ENCODE measurements at regions not wholly inside any gene's neighbourhood (a gene's known extent, or its start where the extent isn't known, plus 50 kb on each side); places are given as distances from the start of the nearest gene placed in this dataset.

DNA sequence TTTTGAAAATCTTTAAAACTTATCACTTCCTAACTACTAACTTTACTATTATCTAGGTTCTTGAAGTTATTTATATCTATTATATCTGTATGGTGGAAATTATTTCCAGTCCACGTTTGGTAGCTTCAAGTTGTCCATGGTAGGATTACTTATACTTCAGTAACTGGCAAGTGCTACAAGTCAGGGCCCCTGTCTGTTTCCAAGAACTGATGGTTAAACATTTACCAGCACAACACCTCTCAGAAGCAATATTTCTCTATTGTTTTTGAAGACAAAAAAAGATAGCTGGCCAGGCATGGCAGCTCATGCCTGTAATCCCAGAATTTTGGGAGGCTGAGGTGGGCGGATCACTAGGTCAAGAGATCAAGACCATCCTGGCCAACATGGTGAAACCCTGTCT lies 240.4 kb upstream of the RHOBTB1 start:
- Mint-ChIP-seq H3K36me3 (no peaks in the 10 kb centered on the region), H3K4me1 (no peaks in the 10 kb centered on the region), H3K4me3 (no peak overlapping the region), H3K9me3 (no peaks in the 10 kb centered on the region), H3K27ac (no peak overlapping the region), H3K27me3 (peaks cover 2 to 4% of the 10 kb centered on the region in 2 donors)
- DNase-seq, result no peak
- CTCF ChIA-PET, result no interaction called here
- WGBS (ENCODE audit: insufficient coverage), result no CpG with 5 or more reads among the region's 2 CpGs
- POLR2A ChIA-PET, result no interaction called here
- H3K4me3 ChIP-seq (ENCODE audit: control insufficient read depth in 1 of 2, extremely low read depth in 1 of 2, low read length in 1 of 2), result no peak overlapping the region
- H3K36me3 ChIP-seq (ENCODE audit: control insufficient read depth in 2 of 2, extremely low read depth in 1 of 2, insufficient read depth in 1 of 2, low read length in 1 of 2), result no peaks in the 10 kb centered on the region
- H3K4me1 ChIP-seq (ENCODE audit: control insufficient read depth in 1 of 2, extremely low read depth in 1 of 2, insufficient read depth in 2 of 2, low read length in 2 of 2), result no peaks in the 10 kb centered on the region
- no peaks in the 10 kb centered on the region for H3K27me3 ChIP-seq (replicated peaks in 1 of 2; ENCODE audit: control insufficient read depth in 2 of 2, extremely low read depth in 1 of 2, insufficient read depth in 2 of 2, low read length in 1 of 2)
- no peak for ATAC-seq (replicated peaks in 1 of 4)
- H3K27ac ChIP-seq (ENCODE audit: low read length), result no peak overlapping the region
- H3K9me3 ChIP-seq, result no peaks in the 10 kb centered on the region

DNA sequence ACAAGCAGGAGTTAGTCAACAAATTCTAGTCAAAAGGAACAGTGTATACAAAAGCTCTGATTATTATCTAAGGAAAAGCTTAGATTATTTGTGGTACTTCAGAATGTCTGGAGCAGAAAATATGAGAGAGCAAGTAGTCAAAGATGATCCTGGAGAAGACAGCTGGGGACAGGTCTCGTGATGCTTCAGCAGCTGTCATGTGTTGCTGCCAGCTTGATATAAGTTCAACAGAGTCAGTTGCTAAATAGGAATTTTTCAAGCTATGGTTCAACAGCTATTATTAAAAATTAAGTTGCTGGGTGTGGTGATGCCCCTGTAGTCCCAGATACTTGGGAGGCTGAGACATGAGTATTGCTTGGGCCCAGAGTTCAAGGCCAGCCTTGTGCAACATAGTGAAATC lies 240.0 kb upstream of the RHOBTB1 start:
- Mint-ChIP-seq H3K9me3 (no peaks in the 10 kb centered on the region), H3K36me3 (no peaks in the 10 kb centered on the region), H3K4me1 (no peaks in the 10 kb centered on the region), H3K4me3 (no peak overlapping the region), H3K27me3 (peaks cover 2 to 4% of the 10 kb centered on the region in 2 donors), H3K27ac (no peak overlapping the region)
- POLR2A ChIA-PET, result no interaction called here
- Histone ChIP-seq H3K27ac (ENCODE audit: low read length) (no peak overlapping the region), H3K4me3 (ENCODE audit: control insufficient read depth in 1 of 2, extremely low read depth in 1 of 2, low read length in 1 of 2) (no peak overlapping the region), H3K9me3 (no peaks in the 10 kb centered on the region), H3K27me3 (replicated peaks in 1 of 2; ENCODE audit: control insufficient read depth in 2 of 2, extremely low read depth in 1 of 2, insufficient read depth in 2 of 2, low read length in 1 of 2) (no peaks in the 10 kb centered on the region), H3K4me1 (ENCODE audit: control insufficient read depth in 1 of 2, extremely low read depth in 1 of 2, insufficient read depth in 2 of 2, low read length in 2 of 2) (no peaks in the 10 kb centered on the region), H3K36me3 (ENCODE audit: control insufficient read depth in 2 of 2, extremely low read depth in 1 of 2, insufficient read depth in 1 of 2, low read length in 1 of 2) (no peaks in the 10 kb centered on the region)
- 67% methylated on average over 1 of the region's 1 CpG for WGBS (ENCODE audit: insufficient coverage)
- ATAC-seq (replicated peaks in 1 of 4) (no peak), DNase-seq (no peak)
- CTCF ChIA-PET, result no interaction called here

DNA sequence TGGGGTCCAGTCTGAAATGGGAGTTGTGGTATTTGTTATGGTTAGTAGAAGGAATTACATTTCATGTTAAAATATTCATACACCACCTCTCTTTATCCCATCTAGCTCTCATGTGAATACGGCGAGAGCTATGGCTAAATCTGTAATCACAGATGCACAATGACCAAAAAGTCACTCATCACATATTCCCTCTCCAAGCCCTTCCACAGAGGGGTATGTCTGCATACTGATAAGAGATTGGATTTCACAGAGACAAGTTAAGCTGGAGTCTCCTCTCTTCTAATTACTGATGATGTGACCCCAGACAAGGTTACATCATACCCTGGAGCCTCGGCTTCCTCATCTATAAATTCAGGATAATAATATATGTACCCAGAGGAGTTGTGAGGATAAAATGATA lies 237.8 kb upstream of the RHOBTB1 start:
- ChIA-PET POLR2A (no interaction called here), CTCF (interaction anchor here in 1 of 2 donors (0.8 kb wide), 1 partner anchor 17 kb away, joined by 4 read pairs; no protein-coding TSS in a partner anchor)
- H3K4me1 Mint-ChIP-seq, result no peaks in the 10 kb centered on the region
- no peaks in the 10 kb centered on the region for H3K36me3 Mint-ChIP-seq
- no peak for DNase-seq
- no peaks in the 10 kb centered on the region for H3K36me3 ChIP-seq (ENCODE audit: control insufficient read depth in 2 of 2, extremely low read depth in 1 of 2, insufficient read depth in 1 of 2, low read length in 1 of 2)
- no peaks in the 10 kb centered on the region for H3K9me3 Mint-ChIP-seq
- H3K4me1 ChIP-seq (ENCODE audit: control insufficient read depth in 1 of 2, extremely low read depth in 1 of 2, insufficient read depth in 2 of 2, low read length in 2 of 2), result no peaks in the 10 kb centered on the region
- H3K4me3 ChIP-seq (ENCODE audit: control insufficient read depth in 1 of 2, extremely low read depth in 1 of 2, low read length in 1 of 2), result no peak overlapping the region
- no CpG with 5 or more reads among the region's 3 CpGs for WGBS (ENCODE audit: insufficient coverage)
- H3K27ac ChIP-seq (ENCODE audit: low read length), result no peak overlapping the region
- no peak for ATAC-seq (replicated peaks in 1 of 4)
- no peaks in the 10 kb centered on the region for H3K9me3 ChIP-seq
- peaks cover 2 to 4% of the 10 kb centered on the region in 2 donors for H3K27me3 Mint-ChIP-seq
- H3K27me3 ChIP-seq (replicated peaks in 1 of 2; ENCODE audit: control insufficient read depth in 2 of 2, extremely low read depth in 1 of 2, insufficient read depth in 2 of 2, low read length in 1 of 2), result no peaks in the 10 kb centered on the region
- no peak overlapping the region for H3K27ac Mint-ChIP-seq
- H3K4me3 Mint-ChIP-seq, result no peak overlapping the region

DNA sequence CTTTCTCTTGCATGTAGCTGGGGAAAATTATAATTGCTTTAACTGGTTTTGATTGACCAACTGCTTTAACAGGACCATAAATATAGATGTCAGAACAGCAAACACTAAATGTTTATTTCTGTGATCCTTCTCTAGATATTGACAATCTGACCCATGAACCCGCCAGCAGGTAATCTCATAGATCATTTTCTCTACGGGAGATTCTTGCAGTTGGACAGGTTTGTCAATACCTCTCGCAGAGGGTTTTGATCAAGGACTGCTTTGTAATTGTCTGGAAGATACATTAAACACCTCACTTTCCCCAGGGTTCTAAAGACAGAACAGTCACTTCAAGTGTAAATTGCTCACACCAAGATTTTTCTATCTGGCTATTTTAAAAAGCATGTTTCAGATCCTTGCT lies 235.8 kb upstream of the RHOBTB1 start:
- Mint-ChIP-seq H3K27ac (no peak overlapping the region), H3K4me1 (no peaks in the 10 kb centered on the region), H3K36me3 (no peaks in the 10 kb centered on the region), H3K27me3 (peaks cover 2 to 4% of the 10 kb centered on the region in 2 donors), H3K9me3 (no peaks in the 10 kb centered on the region), H3K4me3 (no peak overlapping the region)
- Histone ChIP-seq H3K36me3 (ENCODE audit: control insufficient read depth in 2 of 2, extremely low read depth in 1 of 2, insufficient read depth in 1 of 2, low read length in 1 of 2) (no peaks in the 10 kb centered on the region), H3K27ac (ENCODE audit: low read length) (no peak overlapping the region), H3K4me1 (ENCODE audit: control insufficient read depth in 1 of 2, extremely low read depth in 1 of 2, insufficient read depth in 2 of 2, low read length in 2 of 2) (no peaks in the 10 kb centered on the region), H3K9me3 (no peaks in the 10 kb centered on the region), H3K27me3 (replicated peaks in 1 of 2; ENCODE audit: control insufficient read depth in 2 of 2, extremely low read depth in 1 of 2, insufficient read depth in 2 of 2, low read length in 1 of 2) (no peaks in the 10 kb centered on the region), H3K4me3 (ENCODE audit: control insufficient read depth in 1 of 2, extremely low read depth in 1 of 2, low read length in 1 of 2) (no peak overlapping the region)
- ChIA-PET POLR2A (no interaction called here), CTCF (interaction anchor here in 1 of 2 donors (0.6 kb wide), 1 partner anchor 18 kb away, joined by 3 read pairs; no protein-coding TSS in a partner anchor)
- no CpG with 5 or more reads among the region's 3 CpGs for WGBS (ENCODE audit: insufficient coverage)
- DNase-seq (no peak), ATAC-seq (replicated peaks in 1 of 4) (no peak)

DNA sequence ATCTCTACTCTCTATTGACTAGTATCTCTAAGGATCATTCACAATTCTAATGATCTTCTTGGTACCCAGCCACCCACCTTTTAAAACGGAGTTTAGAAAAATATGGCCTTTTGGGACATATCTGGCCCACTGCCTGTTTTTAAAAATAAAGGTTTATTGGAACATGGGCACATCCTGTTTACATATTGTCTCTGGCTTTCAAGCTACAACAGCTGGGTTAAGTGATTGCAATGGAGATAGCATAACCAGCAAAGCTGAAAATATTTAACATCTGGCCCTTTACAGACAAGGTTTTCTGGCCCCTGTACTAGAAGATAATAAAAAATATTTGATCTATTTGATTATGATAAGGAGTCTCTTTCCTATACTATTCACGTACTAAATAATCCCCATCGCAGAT lies 232.4 kb upstream of the RHOBTB1 start:
- ATAC-seq (replicated peaks in 1 of 4), result no peak
- Histone ChIP-seq H3K4me1 (ENCODE audit: control insufficient read depth in 1 of 2, extremely low read depth in 1 of 2, insufficient read depth in 2 of 2, low read length in 2 of 2) (no peaks in the 10 kb centered on the region), H3K4me3 (ENCODE audit: control insufficient read depth in 1 of 2, extremely low read depth in 1 of 2, low read length in 1 of 2) (no peak overlapping the region), H3K36me3 (ENCODE audit: control insufficient read depth in 2 of 2, extremely low read depth in 1 of 2, insufficient read depth in 1 of 2, low read length in 1 of 2) (no peaks in the 10 kb centered on the region), H3K9me3 (no peaks in the 10 kb centered on the region), H3K27me3 (replicated peaks in 1 of 2; ENCODE audit: control insufficient read depth in 2 of 2, extremely low read depth in 1 of 2, insufficient read depth in 2 of 2, low read length in 1 of 2) (no peaks in the 10 kb centered on the region), H3K27ac (ENCODE audit: low read length) (no peak overlapping the region)
- Mint-ChIP-seq H3K4me1 (no peaks in the 10 kb centered on the region), H3K36me3 (no peaks in the 10 kb centered on the region), H3K4me3 (no peak overlapping the region), H3K27me3 (peaks cover 0 to 2% of the 10 kb centered on the region in 2 donors), H3K27ac (no peak overlapping the region), H3K9me3 (no peaks in the 10 kb centered on the region)
- no CpG with 5 or more reads among the region's 3 CpGs for WGBS (ENCODE audit: insufficient coverage)
- POLR2A ChIA-PET, result interaction anchor here in 1 of 2 donors (0.5 kb wide), 1 partner anchor 56 kb away, joined by 3 read pairs; no protein-coding TSS in a partner anchor
- CTCF ChIA-PET, result no interaction called here
- no peak for DNase-seq

DNA sequence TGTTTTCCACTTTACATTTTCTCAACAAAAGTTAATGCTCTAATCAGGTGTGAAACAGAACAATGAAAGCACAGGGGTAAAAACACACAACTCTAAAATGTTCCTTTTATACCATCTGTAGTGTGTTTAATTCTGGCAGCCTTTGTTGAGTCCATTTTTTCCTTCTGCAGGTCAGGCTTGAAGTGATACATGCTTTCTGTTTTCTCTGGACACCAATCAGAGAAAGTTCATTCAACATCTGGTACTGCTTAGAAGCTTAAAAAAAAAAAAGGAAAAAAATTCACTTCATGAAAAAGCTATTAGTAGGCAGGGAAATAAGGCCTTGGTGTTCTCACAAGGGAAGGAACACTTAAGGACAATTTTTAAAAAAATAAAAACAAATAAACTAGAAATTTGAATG lies 231.3 kb upstream of the RHOBTB1 start:
- Histone ChIP-seq H3K36me3 (ENCODE audit: control insufficient read depth in 2 of 2, extremely low read depth in 1 of 2, insufficient read depth in 1 of 2, low read length in 1 of 2) (no peaks in the 10 kb centered on the region), H3K4me3 (ENCODE audit: control insufficient read depth in 1 of 2, extremely low read depth in 1 of 2, low read length in 1 of 2) (no peak overlapping the region), H3K9me3 (no peaks in the 10 kb centered on the region), H3K4me1 (ENCODE audit: control insufficient read depth in 1 of 2, extremely low read depth in 1 of 2, insufficient read depth in 2 of 2, low read length in 2 of 2) (no peaks in the 10 kb centered on the region), H3K27ac (ENCODE audit: low read length) (no peak overlapping the region), H3K27me3 (replicated peaks in 1 of 2; ENCODE audit: control insufficient read depth in 2 of 2, extremely low read depth in 1 of 2, insufficient read depth in 2 of 2, low read length in 1 of 2) (no peaks in the 10 kb centered on the region)
- Mint-ChIP-seq H3K4me3 (no peak overlapping the region), H3K9me3 (no peaks in the 10 kb centered on the region), H3K27me3 (peaks cover 0 to 1% of the 10 kb centered on the region in 2 donors), H3K4me1 (no peaks in the 10 kb centered on the region), H3K27ac (no peak overlapping the region), H3K36me3 (no peaks in the 10 kb centered on the region)
- DNase-seq (no peak), ATAC-seq (replicated peaks in 1 of 4) (no peak)
- CTCF ChIA-PET, result interaction anchor here in 1 of 2 donors (0.6 kb wide), 1 partner anchor 1380 kb away, joined by 3 read pairs; no protein-coding TSS in a partner anchor
- POLR2A ChIA-PET, result no interaction called here

DNA sequence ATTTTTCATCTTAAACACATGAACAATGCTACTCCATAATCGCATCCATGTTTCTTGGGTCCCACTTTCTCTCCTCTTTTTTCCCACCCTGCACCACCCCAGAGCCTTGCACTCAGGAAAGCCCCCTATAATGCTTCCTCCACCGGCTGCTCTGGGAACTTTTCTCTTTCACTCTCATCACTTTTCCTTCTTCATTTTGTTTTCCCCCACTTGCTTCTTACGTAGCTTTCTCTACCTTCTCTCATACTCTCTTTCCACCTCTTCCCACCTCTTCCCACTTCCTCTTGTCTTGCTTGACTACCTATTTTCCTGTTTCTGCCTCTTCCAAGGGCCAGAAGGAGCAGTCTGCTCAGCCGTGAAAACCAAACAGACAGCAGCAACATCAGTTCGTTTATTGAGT lies 229.5 kb upstream of the RHOBTB1 start:
- H3K36me3 Mint-ChIP-seq, result no peaks in the 10 kb centered on the region
- Histone ChIP-seq H3K36me3 (ENCODE audit: control insufficient read depth in 2 of 2, extremely low read depth in 1 of 2, insufficient read depth in 1 of 2, low read length in 1 of 2) (no peaks in the 10 kb centered on the region), H3K27me3 (replicated peaks in 1 of 2; ENCODE audit: control insufficient read depth in 2 of 2, extremely low read depth in 1 of 2, insufficient read depth in 2 of 2, low read length in 1 of 2) (no peaks in the 10 kb centered on the region), H3K4me3 (ENCODE audit: control insufficient read depth in 1 of 2, extremely low read depth in 1 of 2, low read length in 1 of 2) (no peak overlapping the region), H3K4me1 (ENCODE audit: control insufficient read depth in 1 of 2, extremely low read depth in 1 of 2, insufficient read depth in 2 of 2, low read length in 2 of 2) (no peaks in the 10 kb centered on the region), H3K9me3 (no peaks in the 10 kb centered on the region), H3K27ac (ENCODE audit: low read length) (no peak overlapping the region)
- H3K9me3 Mint-ChIP-seq, result no peaks in the 10 kb centered on the region
- ATAC-seq (replicated peaks in 1 of 4) (no peak), DNase-seq (no peak)
- WGBS (ENCODE audit: insufficient coverage), result 87% methylated on average over 3 of the region's 5 CpGs
- H3K4me1 Mint-ChIP-seq, result no peaks in the 10 kb centered on the region
- H3K4me3 Mint-ChIP-seq, result no peak overlapping the region
- POLR2A ChIA-PET, result no interaction called here
- CTCF ChIA-PET, result no interaction called here
- no peaks in the 10 kb centered on the region for H3K27me3 Mint-ChIP-seq
- H3K27ac Mint-ChIP-seq, result no peak overlapping the region
